HG02938 (cell line): ENCODE measurements at regions not wholly inside any gene's neighbourhood (a gene's known extent, or its start where the extent isn't known, plus 50 kb on each side); places are given as distances from the start of the nearest gene placed in this dataset.

Source experiments
- ATAC-seq: cut with Tn5 transposase; IDR thresholded peaks from one replicate; pipeline ENCODE4 v1.9.1; 2021; ENCODE audit warnings: mild to moderate bottlenecking, moderate library complexity; ENCODE audit not compliant: unreplicated experiment

DNA sequence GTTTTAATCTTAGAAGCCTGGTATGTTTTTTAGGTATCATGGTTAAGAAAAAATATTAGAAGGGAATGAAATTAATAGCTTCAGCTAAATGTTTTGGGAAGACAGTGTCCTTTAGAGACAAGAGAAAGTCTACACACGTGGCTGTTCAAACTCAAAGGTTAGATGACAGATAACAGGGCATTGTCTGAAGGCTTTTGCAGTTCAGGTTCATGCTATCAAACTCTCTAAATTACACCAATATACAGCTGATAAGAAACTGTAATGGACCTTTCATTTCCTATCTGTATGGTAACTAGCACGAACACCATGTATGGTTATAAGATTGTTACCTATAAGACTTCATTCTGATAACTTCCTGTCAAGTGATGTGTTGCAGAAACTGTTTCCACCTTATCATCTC is 240.6 kb upstream of the MEF2C start:
- no peak for ATAC-seq

DNA sequence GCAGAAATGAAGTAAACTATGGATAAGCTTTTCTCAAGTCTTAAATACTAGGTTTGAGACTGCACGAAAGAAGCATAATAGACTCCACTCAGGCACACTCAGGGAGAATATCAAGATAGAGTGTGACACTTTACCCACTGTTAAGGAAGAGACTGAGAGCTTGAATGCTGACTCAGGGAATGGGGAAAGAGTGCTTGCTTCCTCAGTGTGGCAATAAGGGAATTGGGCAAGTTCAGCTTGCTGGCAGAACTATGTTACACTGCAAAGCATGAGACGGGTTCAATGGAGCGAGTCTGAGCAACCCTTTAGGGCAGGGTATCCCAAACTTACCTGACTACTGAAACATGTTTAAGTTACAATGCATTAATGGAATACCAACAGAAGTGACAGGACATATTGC is 237.7 kb upstream of the MEF2C start:
- ATAC-seq = no peak

DNA sequence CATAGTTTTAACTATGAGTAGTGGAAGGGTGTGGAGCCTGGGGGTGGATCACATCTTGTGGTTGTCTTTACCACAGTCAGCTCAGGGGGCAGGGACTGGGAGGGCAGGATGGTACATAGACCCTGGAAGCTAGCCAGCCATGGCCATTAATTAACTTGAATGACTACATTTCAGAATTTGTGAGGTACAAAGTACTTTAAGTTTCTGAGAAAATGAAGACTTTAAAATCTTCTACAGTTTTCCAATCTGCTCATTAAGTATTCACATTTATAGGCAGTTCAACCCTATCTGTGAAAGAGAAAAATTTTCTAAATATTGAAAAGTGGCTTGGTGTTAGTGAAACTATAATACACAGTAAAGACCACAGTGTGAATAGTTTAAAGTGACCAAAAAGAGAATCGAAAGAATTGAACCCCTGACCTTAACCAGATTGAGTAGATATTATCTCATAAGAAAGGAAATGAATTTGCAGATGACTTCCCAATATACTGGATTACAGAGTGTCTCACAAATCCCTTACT is 234.2 kb upstream of the MEF2C start:
- ATAC-seq = peak; percentile 93

DNA sequence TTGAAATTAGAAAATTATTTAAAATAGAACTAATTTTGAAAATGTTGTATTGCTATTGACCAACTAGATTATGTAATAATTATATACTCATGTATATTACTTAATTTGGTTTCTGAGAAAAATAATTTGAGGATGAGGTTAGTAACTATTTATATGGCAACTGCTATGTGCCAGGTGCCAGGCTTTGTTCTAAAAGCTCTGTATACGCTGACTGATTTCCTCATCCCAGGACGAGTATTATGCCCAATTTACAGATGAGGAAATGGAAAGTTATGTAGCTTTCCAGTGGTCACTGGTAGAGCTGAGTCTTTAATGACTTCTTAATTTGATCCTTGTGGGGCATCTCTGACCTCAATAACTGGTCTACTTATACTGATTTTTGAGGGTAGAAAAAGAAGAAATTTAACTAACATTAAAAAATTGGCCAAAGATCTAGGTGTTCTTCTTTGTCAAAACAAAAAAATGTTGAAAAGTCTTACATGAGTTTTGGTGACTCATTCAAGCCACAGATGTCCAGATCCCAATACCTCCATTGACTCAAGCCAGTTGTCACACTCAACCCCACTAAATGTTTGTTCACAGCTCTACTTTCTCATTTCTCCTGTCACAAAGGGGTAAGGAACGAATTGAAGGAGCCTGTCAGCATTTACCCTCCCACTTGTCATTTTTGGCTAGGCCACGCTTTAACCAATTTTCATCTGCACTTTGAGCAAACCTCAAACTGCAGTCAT is 228.1 kb upstream of the MEF2C start:
- no peak for ATAC-seq

DNA sequence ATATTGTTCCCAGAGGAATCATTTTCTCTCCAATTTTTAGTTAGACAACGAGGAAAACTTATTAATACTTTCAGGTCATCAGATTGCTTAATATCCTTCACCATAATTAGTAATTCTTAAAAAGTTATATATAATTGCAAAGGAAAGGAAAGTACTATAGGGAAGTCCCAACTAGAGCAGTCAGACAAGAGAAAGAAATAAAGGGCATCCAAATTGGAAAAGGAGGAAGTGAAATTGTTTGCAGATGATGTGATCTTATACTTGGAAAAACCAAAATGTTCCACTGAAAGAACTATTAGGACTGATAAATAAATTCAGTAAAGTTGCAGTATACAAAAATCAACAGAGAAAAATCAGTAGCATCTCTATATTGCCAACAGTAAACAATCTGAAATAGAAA is 223.5 kb upstream of the MEF2C start:
- no peak for ATAC-seq

DNA sequence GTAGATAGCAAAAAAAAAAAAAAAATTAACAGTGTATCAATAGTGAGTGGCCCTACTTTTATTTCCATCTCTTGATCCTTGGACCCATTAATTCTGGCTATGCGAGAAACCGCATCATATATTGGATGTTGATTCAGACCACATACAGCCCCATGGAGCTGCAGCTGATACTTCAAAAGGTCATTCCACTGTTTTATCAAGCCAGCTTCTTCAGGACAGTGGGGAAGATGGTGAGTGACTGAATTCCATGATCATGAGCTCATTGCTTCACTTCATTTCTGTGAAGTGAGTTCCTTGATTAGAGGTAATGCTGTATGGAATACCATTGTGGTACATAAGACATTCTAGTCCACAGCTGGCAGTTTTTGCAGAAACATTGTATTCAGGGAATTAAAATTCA is 222.9 kb upstream of the MEF2C start:
- no peak for ATAC-seq

DNA sequence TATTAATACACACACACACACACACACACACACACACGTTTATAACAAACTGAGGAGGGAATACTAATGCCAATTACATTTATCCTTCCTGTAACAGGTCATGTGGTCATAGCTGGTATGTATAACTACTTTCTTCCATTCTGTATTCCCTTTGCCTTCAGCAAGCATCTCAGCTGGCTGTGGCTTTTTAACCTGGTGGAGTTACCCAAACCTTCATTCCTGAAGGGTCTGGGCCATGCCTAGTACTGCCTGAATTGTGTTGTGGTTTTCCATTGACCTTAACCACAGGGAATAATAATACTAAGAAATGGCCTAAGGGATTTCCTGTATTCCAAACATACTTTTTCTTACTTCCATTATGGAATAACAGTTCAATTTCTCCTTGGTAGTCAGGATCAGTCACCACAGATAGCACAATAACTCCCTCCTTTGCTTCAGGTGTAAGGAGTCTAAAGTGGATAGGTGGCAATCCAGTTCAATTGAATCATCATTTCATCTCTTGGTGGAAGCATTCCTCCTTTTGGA is 222.2 kb upstream of the MEF2C start:
- ATAC-seq = no peak

DNA sequence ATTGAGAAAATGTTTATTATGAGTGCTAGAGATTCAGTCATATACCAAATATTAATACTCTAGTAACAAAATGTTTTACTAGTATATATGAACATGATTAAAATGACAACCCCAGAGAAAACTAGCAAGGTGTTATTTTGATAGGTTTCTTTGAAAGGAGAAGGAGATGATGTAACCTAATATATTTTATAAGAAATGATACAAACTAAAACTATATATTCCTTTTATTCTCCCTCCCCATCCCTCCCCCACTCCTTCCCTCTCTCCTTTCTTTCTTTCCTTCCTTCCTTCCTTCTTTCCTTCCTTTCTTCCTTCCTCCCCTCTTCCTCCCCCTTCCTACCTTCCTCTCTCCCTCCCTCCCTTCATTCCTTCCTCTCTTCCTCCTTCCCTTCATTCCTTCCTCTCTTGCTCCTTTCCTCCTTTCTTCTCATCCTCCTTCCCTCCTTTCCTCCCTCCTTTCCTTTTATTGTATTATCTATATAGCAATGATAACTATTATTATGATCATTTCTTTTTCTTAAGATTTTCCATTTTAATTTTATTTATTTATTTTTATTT is 215.3 kb upstream of the MEF2C start:
- no peak for ATAC-seq

DNA sequence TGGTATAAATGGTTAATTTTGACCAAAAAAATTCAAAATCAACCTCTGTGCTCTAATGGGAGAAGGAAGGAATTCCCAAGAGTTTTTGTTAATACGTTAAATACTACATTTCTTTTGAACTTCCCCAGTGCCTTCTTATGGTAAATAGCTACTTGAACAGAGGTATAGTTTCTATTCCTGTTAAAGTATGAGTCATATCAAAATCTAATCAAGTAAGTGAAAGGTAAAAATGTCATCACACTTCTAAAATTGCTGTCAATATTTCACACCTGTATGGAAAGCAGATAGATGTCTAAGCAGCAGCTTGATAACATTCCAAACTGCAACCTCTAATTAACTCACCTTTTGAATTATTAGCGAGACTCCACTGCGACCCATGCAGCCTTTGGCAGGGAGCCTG is 214.1 kb upstream of the MEF2C start:
- peak; percentile 96 for ATAC-seq

DNA sequence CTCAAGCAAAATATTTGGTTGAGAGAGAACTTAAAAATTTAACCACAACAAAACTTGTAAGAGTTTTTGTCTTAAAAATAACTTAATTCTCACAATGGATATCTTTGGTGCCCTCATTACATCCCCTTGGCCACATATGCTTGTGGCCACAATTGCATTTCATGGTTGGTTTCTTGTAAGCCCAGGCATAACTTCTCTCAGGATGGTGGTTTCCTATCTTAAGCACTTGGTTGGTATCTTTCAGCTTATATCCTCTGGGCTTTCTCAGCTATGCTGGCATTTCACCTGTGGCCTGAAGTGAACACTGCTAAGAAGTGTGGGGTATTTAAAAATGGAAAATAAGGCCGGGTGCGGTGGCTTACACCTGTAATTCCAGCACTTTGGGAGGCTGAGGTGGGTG is 212.4 kb upstream of the MEF2C start:
- no peak for ATAC-seq

DNA sequence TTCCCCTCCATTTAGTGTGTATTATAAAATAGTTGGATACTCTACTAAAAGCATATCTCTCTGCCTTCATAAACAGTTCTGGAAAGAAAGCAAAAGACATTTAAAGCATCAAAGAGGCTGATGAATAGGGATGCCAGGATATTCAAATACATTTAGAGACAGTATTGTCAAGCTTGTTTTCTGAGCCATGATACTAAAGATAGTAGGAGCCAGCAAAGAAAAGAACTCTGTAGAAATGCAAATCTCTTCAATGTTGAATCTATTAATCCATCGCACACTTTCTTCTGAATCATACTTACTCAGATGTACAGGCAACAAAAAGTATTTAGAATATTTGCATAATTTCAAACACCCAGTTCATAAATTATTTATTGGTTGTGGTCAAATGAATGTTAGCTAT is 207.1 kb upstream of the MEF2C start:
- no peak for ATAC-seq

DNA sequence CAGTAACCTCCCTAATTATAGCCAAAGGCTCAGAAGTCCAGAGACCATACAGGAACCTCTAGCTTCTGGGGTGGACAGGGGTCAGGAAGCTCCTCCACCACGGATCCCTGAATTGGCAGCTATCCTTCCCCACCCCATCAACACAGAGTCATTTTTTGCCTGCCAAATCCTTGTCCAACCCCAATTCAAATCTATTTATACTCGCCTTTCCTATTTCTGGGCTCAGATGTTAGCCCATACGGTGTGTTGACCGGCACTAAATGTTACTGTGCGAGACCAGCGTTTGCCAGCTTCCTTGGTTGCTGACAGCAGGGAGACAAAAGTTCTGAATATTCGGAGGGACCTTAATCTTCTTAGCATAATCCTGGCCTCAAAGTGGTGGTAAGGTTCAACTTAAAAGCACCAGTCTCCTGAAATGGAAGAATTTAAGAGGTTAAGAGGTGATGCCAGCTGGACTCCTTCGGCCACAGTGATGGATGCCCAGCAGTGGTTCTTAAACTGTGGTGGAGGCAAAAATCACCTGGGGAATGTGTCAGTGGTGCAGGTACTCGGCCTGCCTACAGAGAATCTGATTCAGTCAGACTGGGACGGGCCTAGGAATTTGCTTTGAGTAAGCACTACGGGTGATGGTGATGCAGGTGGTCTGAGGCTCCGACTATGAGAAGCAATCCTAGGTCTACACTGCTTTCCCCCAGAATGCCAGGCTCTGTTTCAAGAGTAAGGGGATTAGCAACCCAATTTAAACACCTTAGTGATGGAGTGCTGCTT is 204.8 kb upstream of the MEF2C start:
- ATAC-seq = no peak

DNA sequence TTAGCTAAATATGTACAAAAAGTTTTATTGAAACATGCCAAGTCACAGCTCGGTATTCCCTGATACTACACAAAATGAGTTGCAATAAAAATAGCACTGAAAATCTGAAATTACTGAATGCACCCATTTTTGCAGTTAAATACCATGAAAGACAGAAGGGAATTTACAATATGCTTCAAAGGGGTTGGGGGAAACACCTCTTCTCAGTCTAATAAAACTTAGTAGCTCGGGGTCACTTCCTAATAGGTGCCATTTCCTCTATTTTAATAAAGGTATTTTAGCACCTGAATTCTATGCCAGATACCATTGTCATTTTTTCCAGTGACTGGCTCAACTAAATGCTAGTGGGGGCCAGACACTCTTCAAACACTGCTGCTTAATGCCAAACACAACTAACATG is 204.1 kb upstream of the MEF2C start:
- no peak for ATAC-seq

DNA sequence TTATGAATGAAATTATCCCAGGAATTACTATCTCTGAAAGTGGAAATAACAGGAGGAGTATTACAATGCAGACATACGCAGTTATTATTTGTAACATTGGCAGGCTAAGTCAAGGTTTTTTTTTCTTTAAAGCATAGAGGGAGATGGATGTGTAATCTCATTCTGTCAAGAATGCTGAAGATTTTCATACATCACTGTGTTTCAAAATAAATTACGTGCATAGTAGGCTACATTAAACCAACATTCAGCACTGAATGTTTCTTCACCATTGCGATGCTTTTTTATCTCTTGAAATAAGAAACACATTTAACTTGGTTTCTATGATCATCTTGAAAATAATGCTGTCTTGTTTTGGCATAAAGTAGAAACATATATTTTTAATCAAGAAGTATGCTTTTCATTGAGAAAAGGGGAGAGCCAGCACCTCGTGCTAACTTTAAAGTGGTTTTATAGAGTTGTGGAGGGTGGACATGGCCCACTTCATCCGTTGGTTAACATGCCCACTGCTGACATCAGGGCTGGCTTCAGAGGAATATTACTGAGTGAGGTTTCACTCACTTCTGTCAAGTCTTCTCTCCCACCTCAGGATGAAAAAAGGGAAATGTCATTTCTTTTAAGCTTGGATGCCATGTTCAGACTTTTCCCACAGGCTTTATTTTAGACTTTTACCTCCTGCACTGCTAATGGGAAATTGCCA is 203.6 kb upstream of the MEF2C start:
- ATAC-seq = no peak

DNA sequence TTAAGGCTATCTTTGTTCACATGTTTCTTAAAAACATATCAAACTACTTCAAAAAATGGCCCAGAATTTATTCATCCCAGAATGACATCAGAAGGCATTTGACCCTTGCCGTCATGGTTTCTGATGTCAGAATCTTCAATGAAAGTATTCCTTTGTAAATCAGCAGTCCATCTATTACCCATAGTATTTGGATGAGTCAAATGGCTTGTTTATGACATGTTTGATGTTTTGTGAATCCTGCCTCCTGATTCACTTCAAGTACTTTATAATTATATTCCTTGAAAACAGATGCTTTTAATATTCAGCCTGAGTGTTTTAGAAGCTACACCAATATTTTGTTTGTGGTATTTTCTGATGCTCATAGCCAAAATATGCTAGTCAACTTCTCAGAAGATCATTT is 200.8 kb upstream of the MEF2C start:
- ATAC-seq = no peak

DNA sequence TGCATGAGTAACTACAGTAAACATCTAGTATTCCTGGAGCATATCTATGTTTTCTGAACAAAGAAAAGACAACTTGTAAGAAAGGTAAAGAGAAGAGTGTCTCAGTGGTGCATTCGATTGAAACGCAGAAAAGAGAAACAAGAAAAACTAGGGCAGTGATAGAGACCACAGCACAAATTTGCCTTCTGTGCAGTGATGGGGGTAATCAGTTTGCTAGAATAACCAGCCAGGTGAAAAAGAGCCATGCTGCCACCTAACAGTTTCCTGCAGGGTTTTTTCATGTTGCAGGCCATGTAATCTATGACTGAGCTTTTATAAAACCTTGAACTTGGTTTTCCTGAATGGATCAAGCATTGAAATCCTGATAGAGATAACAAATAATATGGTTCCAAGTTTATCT is 198.4 kb upstream of the MEF2C start:
- ATAC-seq = peak; percentile 66

DNA sequence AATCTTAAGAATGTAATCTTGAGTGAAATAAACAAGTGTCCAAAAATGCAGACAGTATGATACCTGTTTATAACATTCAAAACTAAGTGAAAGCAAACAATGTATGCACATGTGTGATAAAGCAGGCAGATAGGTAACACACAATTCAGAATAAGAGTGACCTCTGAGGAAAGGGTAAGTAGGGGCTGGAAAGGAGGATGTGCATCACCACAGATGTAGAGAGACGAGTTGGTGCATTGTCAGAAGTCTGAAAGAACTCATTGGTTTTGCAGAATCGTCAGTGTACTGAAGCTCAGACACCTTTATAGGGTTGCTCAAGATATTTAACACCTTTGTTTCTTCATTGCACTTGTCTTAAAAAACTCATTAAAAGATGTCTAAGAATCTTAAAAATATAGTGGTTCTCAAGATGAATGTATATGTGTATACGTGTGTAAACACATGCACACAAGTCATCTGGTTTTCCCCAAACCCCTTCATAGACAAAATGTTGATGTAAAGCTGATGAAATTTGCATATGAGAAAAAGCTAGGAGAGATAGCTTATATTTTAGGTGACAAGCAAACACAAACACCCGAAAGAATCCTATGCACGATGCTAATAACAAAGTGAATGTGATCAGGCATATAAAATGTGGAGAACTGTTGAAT is 197.6 kb upstream of the MEF2C start:
- ATAC-seq = no peak

DNA sequence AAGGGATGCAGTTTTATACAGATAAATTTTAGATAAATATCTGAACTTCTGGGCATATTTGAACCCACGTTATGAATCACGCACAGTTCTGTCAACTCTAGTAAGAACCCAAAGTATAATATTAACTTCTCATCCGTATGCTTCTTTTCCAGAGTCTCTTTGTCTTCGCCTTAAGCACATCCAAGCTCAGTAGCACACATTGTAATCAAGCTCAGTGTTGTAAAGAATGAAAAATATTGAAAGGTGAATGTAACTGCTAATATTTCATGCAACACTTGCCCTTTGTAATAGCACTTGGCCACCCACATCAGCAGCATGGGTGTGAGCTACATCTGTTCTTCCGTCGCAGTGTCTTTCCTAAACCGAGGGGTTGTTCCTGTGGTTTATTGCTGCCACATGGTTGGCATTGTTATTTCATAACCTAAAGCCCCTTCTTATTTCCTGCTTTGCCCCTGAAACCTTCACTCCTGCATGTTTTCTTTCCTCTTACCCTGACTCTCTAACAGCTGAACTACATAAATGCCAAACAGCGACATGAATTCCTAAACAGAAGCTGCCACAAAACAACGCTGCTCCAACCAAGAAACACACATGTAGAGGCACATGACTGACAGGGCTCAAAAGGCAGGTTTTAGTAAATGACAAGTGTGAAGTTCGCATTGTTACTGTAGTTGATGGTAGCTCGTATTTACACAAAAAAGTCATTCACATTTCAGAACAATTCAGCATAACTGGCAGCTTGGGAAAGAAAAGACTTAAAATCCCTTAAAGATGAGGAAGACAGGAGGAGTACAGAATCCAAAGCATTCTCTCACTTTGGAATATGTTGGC is 190.1 kb upstream of the MEF2C start:
- no peak for ATAC-seq

DNA sequence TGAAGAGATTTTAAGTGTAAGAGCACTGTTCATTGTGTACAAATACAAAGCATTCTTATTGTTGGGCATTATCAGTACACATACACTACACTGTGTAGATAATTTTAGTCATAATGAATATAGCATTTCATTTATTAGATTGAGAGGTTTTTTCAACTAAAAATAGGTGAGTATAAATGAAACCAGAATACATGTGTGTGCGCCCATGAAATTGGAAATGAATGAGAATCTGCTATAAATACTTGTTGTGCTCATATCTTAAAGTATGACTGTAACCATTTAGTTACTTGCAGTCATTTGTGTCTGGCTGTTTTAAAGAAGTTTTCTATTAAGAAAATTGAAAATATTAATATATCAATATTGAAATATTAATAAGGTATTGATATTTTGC is 189.0 kb upstream of the MEF2C start:
- peak; percentile 85 for ATAC-seq
